Neural cell (in vitro differentiated cells): ENCODE measurements at regions not wholly inside any gene's neighbourhood (a gene's known extent, or its start where the extent isn't known, plus 50 kb on each side); places are given as distances from the start of the nearest gene placed in this dataset.

Source experiments
- H2AFZ ChIP-seq: fragments of 200-600, 300-800 bp; sonication (generic), shearing (Covaris generic); 2 replicates; pipeline ENCODE4 v1.6.0; 2014; ENCODE audit warnings: low read depth, mild to moderate bottlenecking, antibody characterized with exemption, low read length, moderate library complexity
- H3F3A ChIP-seq: fragments of 200-600 bp; shearing (Covaris generic); 2 replicates; pipeline ENCODE4 v1.6.1; 2016; ENCODE audit warnings: mild to moderate bottlenecking, moderate library complexity, mixed read lengths, antibody characterized with exemption, low read length; ENCODE audit not compliant: insufficient read depth, poor library complexity, severe bottlenecking
- H3K27ac ChIP-seq: fragments of 200-600, 300-800 bp; sonication (generic), shearing (Covaris generic); 2 replicates; pipeline ENCODE4 v1.5.1; 2014; ENCODE audit warnings: mild to moderate bottlenecking, low read length, moderate library complexity
- H3K27me3 ChIP-seq: fragments of 300-800, 200-600 bp; sonication (generic), shearing (Covaris generic); 2 replicates; pipeline ENCODE4 v1.6.0; 2014; ENCODE audit warnings: mild to moderate bottlenecking, low read depth, low read length, moderate library complexity; ENCODE audit not compliant: insufficient read depth
- H3K36me3 ChIP-seq: fragments of 300-800, 200-600 bp; sonication (generic), shearing (Covaris generic); 2 replicates; pipeline ENCODE4 v1.5.1; 2014; ENCODE audit warnings: mild to moderate bottlenecking, antibody characterized with exemption, low read length, moderate library complexity; ENCODE audit not compliant: insufficient read depth
- H3K4me2 ChIP-seq: fragments of 300-800, 200-600 bp; sonication (generic), shearing (Covaris generic); 2 replicates; pipeline ENCODE4 v1.6.0; 2014; ENCODE audit warnings: mild to moderate bottlenecking, low read length
- H3K4me3 ChIP-seq: fragments of 300-800, 200-600 bp; sonication (generic), shearing (Covaris generic); 2 replicates; pipeline ENCODE4 v1.5.1; 2014; ENCODE audit warnings: mild to moderate bottlenecking, low read length, moderate library complexity
- H3K79me2 ChIP-seq: fragments of 200-600 bp; shearing (Covaris generic); replicated peaks from 2 replicates; pipeline ENCODE4 v1.6.0; 2014; ENCODE audit warnings: mild to moderate bottlenecking, low read length, moderate library complexity; ENCODE audit not compliant: insufficient read depth
- H3K9ac ChIP-seq: fragments of 300-800, 200-600 bp; sonication (generic), shearing (Covaris generic); 2 replicates; pipeline ENCODE4 v1.6.1; 2016; ENCODE audit warnings: mild to moderate bottlenecking, low read length, mixed read lengths
- H3K9me2 ChIP-seq: fragments of 200-600 bp; shearing (Covaris generic); 2 replicates; pipeline ENCODE4 v1.6.1; 2016; ENCODE audit warnings: mild to moderate bottlenecking, low read length, mixed read lengths; ENCODE audit not compliant: insufficient read depth
- H3K9me3 ChIP-seq: fragments of 200-600, 300-800 bp; sonication (generic), shearing (Covaris generic); 2 replicates; pipeline ENCODE4 v1.6.1; 2016; ENCODE audit warnings: mild to moderate bottlenecking, mixed run types, low read length, moderate library complexity, mixed read lengths
- H4K20me1 ChIP-seq: fragments of 200-600 bp; shearing (Covaris generic); 2 replicates; pipeline ENCODE4 v1.6.1; 2016; ENCODE audit warnings: mild to moderate bottlenecking, mixed run types; ENCODE audit not compliant: insufficient read depth
- EP300 ChIP-seq: fragments of 450-650 bp; conservative IDR thresholded peaks from 2 replicates; pipeline ENCODE4 v1.6.1; 2014; ENCODE audit warnings: antibody characterized with exemption, mild to moderate bottlenecking, moderate library complexity; ENCODE audit not compliant: poor library complexity, severe bottlenecking
- EZH2 ChIP-seq: fragments of 200-600, 300-800 bp; shearing (Covaris generic), sonication (generic); IDR thresholded peaks from 2 replicates; pipeline ENCODE4 v1.6.1; 2014; ENCODE audit warnings: antibody characterized with exemption, low read length, borderline replicate concordance, mild to moderate bottlenecking; ENCODE audit not compliant: insufficient read depth, poor library complexity, severe bottlenecking
- MXI1 ChIP-seq: fragments of 450-650 bp; conservative IDR thresholded peaks from 2 replicates; pipeline ENCODE4 v1.6.1; 2014; ENCODE audit warnings: antibody characterized with exemption, mild to moderate bottlenecking; ENCODE audit not compliant: poor library complexity, severe bottlenecking
- POLR2AphosphoS5 ChIP-seq: IDR thresholded peaks from 2 replicates; pipeline ENCODE4 v1.6.1; 2012
- RAD21 ChIP-seq: fragments of 450-650 bp; conservative IDR thresholded peaks from 2 replicates; pipeline ENCODE4 v1.6.1; 2014; ENCODE audit warnings: antibody characterized with exemption, mild to moderate bottlenecking, moderate library complexity
- SMC3 ChIP-seq: fragments of 450-650 bp; conservative IDR thresholded peaks from 2 replicates; pipeline ENCODE4 v1.6.1; 2014; ENCODE audit warnings: antibody characterized with exemption, mild to moderate bottlenecking, moderate library complexity; ENCODE audit not compliant: poor library complexity
- TAF1 ChIP-seq: IDR thresholded peaks from 2 replicates; pipeline ENCODE4 v1.6.1; 2012; ENCODE audit warnings: low read depth
- TF ChIP-seq, protein P1 (sequence below): fragments of 450-650 bp; IDR thresholded peaks from 2 replicates; pipeline ENCODE4 v1.5.1; 2014; ENCODE audit warnings: antibody characterized with exemption, mild to moderate bottlenecking, moderate library complexity; ENCODE audit not compliant: poor library complexity, severe bottlenecking
- TF ChIP-seq, protein P2 (sequence below): IDR thresholded peaks from 2 replicates; pipeline ENCODE4 v1.6.1; 2012; ENCODE audit warnings: borderline replicate concordance

DNA sequence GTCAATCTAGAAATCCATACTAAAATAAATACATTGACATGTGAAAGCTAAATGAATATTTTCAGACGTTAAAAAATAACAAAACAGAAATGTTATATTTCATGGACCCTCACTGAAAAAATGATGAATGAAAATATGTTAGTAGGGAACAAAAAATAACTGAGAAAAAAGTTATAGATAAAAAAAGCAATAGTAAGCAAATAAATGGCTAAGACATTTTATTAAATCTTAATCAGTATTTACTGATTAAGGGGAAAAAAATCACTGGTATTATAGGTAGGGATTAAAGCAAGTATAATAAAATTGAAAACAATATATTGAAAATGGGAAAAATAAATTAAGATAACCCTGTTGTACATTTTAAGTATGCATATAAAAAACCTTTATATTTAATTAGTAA lies 468.1 kb upstream of the MANEA start:
- H3K36me3 ChIP-seq, result no peaks in the 10 kb centered on the region
- no peaks in the 10 kb centered on the region for H3K79me2 ChIP-seq
- H3K9ac ChIP-seq, result no peak overlapping the region
- no peaks in the 10 kb centered on the region for H3K27me3 ChIP-seq
- no peaks in the 10 kb centered on the region for H3K9me2 ChIP-seq
- no peaks in the 10 kb centered on the region for H3K9me3 ChIP-seq
- H3K27ac ChIP-seq, result no peak overlapping the region
- H3K4me3 ChIP-seq, result no peak overlapping the region
- H3K4me2 ChIP-seq, result no peak overlapping the region
- H2AFZ ChIP-seq, result no peak overlapping the region
- no peaks in the 10 kb centered on the region for H3F3A ChIP-seq
- TF ChIP-seq, protein P1, sequence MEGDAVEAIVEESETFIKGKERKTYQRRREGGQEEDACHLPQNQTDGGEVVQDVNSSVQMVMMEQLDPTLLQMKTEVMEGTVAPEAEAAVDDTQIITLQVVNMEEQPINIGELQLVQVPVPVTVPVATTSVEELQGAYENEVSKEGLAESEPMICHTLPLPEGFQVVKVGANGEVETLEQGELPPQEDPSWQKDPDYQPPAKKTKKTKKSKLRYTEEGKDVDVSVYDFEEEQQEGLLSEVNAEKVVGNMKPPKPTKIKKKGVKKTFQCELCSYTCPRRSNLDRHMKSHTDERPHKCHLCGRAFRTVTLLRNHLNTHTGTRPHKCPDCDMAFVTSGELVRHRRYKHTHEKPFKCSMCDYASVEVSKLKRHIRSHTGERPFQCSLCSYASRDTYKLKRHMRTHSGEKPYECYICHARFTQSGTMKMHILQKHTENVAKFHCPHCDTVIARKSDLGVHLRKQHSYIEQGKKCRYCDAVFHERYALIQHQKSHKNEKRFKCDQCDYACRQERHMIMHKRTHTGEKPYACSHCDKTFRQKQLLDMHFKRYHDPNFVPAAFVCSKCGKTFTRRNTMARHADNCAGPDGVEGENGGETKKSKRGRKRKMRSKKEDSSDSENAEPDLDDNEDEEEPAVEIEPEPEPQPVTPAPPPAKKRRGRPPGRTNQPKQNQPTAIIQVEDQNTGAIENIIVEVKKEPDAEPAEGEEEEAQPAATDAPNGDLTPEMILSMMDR, result no peak
- TF ChIP-seq, protein P2, sequence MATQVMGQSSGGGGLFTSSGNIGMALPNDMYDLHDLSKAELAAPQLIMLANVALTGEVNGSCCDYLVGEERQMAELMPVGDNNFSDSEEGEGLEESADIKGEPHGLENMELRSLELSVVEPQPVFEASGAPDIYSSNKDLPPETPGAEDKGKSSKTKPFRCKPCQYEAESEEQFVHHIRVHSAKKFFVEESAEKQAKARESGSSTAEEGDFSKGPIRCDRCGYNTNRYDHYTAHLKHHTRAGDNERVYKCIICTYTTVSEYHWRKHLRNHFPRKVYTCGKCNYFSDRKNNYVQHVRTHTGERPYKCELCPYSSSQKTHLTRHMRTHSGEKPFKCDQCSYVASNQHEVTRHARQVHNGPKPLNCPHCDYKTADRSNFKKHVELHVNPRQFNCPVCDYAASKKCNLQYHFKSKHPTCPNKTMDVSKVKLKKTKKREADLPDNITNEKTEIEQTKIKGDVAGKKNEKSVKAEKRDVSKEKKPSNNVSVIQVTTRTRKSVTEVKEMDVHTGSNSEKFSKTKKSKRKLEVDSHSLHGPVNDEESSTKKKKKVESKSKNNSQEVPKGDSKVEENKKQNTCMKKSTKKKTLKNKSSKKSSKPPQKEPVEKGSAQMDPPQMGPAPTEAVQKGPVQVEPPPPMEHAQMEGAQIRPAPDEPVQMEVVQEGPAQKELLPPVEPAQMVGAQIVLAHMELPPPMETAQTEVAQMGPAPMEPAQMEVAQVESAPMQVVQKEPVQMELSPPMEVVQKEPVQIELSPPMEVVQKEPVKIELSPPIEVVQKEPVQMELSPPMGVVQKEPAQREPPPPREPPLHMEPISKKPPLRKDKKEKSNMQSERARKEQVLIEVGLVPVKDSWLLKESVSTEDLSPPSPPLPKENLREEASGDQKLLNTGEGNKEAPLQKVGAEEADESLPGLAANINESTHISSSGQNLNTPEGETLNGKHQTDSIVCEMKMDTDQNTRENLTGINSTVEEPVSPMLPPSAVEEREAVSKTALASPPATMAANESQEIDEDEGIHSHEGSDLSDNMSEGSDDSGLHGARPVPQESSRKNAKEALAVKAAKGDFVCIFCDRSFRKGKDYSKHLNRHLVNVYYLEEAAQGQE, result no peak
- no peak for TF ChIP-seq RAD21
- TF ChIP-seq EP300, result no peak
- TF ChIP-seq POLR2AphosphoS5, result no peak
- TF ChIP-seq TAF1, result no peak
- no peak for TF ChIP-seq MXI1
- no peak for TF ChIP-seq EZH2
- TF ChIP-seq SMC3, result no peak
- H4K20me1 ChIP-seq, result no peaks in the 10 kb centered on the region

DNA sequence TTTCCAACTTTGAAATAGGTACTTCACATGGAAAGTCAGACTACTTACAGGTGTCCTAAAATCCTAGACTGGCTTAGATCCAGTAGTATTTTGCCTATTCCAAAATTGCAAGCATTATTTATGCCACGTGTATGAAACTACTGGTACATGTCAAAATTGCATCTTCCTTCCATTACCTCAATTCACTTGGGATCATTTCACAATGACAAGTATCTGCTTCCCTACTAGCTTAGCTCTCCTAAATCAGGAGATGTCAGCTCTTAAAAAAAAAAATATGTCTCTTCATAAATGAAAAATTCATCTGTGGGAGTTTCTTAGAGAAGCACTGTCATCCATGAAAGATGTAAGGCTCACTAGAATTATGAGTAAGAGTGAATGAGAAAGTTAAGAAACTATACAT lies 466.6 kb upstream of the MANEA start:
- Histone ChIP-seq H2AFZ (no peak overlapping the region), H3F3A (no peaks in the 10 kb centered on the region), H3K36me3 (no peaks in the 10 kb centered on the region), H3K9ac (no peak overlapping the region), H3K79me2 (no peaks in the 10 kb centered on the region), H3K4me2 (no peak overlapping the region), H3K4me3 (no peak overlapping the region), H3K27me3 (no peaks in the 10 kb centered on the region), H3K9me2 (no peaks in the 10 kb centered on the region), H4K20me1 (no peaks in the 10 kb centered on the region), H3K9me3 (no peaks in the 10 kb centered on the region), H3K27ac (no peak overlapping the region)
- TF ChIP-seq, protein P1, result no peak
- TF ChIP-seq EZH2, result no peak
- TF ChIP-seq EP300, result peak; percentile 70
- TF ChIP-seq POLR2AphosphoS5, result peak; percentile 59
